HG02678 (cell line): ENCODE measurements at regions not wholly inside any gene's neighbourhood (a gene's known extent, or its start where the extent isn't known, plus 50 kb on each side); places are given as distances from the start of the nearest gene placed in this dataset.
A peak's percentile ranks its signal among the peaks of the same experiment; 100 is the strongest.
"Not testable (repeated sequence)": the region's sequence is repeated elsewhere in the genome, so short reads cannot be mapped to it uniquely, and the experiment has no call there.

Source experiments
- ATAC-seq: cut with Tn5 transposase; IDR thresholded peaks from one replicate; pipeline ENCODE4 v1.9.1; 2021; ENCODE audit warnings: mild to moderate bottlenecking, moderate library complexity; ENCODE audit not compliant: unreplicated experiment

- not testable (repeated sequence) for ATAC-seq
These were observed 121.1 kb upstream of the SESTD1 start for GRCh38 chr2:179385756-179386155.

GRCh38 chr2:179383975-179384374 is 119.3 kb upstream of the SESTD1 start:
- ATAC-seq, result no peak

GRCh38 chr2:179377296-179377695 is 112.7 kb upstream of the SESTD1 start:
- ATAC-seq, result no peak

- no peak for ATAC-seq
These were observed 112.2 kb upstream of the SESTD1 start for GRCh38 chr2:179376881-179377280.

- no peak for ATAC-seq
These were observed 109.2 kb upstream of the SESTD1 start for GRCh38 chr2:179373816-179374215.

GRCh38 chr2:179365561-179365960 is 100.9 kb upstream of the SESTD1 start:
- not testable (repeated sequence) for ATAC-seq

- ATAC-seq, result no peak
These were observed 91.2 kb upstream of the SESTD1 start for GRCh38 chr2:179355881-179356280.

GRCh38 chr2:179354739-179355537 is 90.3 kb upstream of the SESTD1 start:
- ATAC-seq, result no peak

GRCh38 chr2:179354296-179354695 is 89.7 kb upstream of the SESTD1 start:
- no peak for ATAC-seq

GRCh38 chr2:179352181-179352580 is 87.5 kb upstream of the SESTD1 start:
- ATAC-seq, result no peak

GRCh38 chr2:179351057-179351456 is 86.4 kb upstream of the SESTD1 start:
- ATAC-seq, result no peak

- peak; percentile 57 for ATAC-seq
These were observed 85.2 kb upstream of the SESTD1 start for GRCh38 chr2:179349670-179350303.

- no peak for ATAC-seq
These were observed 84.3 kb upstream of the SESTD1 start for GRCh38 chr2:179348906-179349305.

GRCh38 chr2:179344970-179345369 is 80.3 kb upstream of the SESTD1 start:
- ATAC-seq, result no peak

GRCh38 chr2:179344280-179344964 is 79.8 kb upstream of the SESTD1 start:
- ATAC-seq, result no peak

GRCh38 chr2:179343945-179344279 is 79.3 kb upstream of the SESTD1 start:
- ATAC-seq, result no peak

GRCh38 chr2:179341152-179341866 is 76.7 kb upstream of the SESTD1 start:
- no peak for ATAC-seq

GRCh38 chr2:179340678-179341077 is 76.0 kb upstream of the SESTD1 start:
- ATAC-seq, result no peak

GRCh38 chr2:179338681-179339080 is 74.0 kb upstream of the SESTD1 start:
- ATAC-seq, result no peak

- ATAC-seq, result no peak
These were observed 72.3 kb upstream of the SESTD1 start for GRCh38 chr2:179336782-179337534.

GRCh38 chr2:179335732-179336131 is 71.1 kb upstream of the SESTD1 start:
- no peak for ATAC-seq
